ENCODE measurements at regions not wholly inside any gene's neighbourhood (a gene's known extent, or its start where the extent isn't known, plus 50 kb on each side); places are given as distances from the start of the nearest gene placed in this dataset.

DNA sequence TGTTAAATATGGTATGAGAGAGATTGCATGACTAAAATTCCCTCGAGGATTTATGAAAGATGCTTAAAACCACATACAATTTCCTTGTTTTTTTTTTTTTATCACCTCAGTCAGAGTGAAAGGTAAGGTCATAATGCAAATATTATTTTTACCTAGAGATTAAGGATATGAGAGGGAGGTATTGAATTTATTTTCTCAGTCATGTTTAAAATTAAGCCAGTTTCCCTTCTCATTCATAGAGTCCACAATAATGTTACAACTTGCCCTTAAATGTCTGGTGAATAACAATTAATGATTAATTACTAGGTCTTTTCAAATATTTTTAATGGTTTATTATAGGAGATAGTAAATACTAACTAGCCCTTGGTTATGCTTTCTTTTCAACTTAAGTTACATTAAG, 144.9 kb upstream of the HAPLN1 start:
- TF ChIP-seq, protein P1, sequence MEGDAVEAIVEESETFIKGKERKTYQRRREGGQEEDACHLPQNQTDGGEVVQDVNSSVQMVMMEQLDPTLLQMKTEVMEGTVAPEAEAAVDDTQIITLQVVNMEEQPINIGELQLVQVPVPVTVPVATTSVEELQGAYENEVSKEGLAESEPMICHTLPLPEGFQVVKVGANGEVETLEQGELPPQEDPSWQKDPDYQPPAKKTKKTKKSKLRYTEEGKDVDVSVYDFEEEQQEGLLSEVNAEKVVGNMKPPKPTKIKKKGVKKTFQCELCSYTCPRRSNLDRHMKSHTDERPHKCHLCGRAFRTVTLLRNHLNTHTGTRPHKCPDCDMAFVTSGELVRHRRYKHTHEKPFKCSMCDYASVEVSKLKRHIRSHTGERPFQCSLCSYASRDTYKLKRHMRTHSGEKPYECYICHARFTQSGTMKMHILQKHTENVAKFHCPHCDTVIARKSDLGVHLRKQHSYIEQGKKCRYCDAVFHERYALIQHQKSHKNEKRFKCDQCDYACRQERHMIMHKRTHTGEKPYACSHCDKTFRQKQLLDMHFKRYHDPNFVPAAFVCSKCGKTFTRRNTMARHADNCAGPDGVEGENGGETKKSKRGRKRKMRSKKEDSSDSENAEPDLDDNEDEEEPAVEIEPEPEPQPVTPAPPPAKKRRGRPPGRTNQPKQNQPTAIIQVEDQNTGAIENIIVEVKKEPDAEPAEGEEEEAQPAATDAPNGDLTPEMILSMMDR (IDR thresholded peaks at IDR 0.05; ENCODE audit: low read length) = no peak
- TF ChIP-seq EZH2phosphoT487 (IDR thresholded peaks at IDR 0.05; ENCODE audit: low read length) (no peak), EZH2 (optimal IDR thresholded peaks at IDR 0.05; ENCODE audit: low read depth, low read length) (no peak)
